H1 (cell line): ENCODE measurements at regions not wholly inside any gene's neighbourhood (a gene's known extent, or its start where the extent isn't known, plus 50 kb on each side); places are given as distances from the start of the nearest gene placed in this dataset.

ENCODE experiments used
- CTCF ChIA-PET: fragments of 300-600 bp; sonication (Branson Sonifier 250); formaldehyde crosslinking; loops from one replicate; lab custom pipeline; 2021; ENCODE audit not compliant: partially characterized antibody; lab: Charles Lee
- POLR2A ChIA-PET: fragments of 300-600 bp; sonication (Branson Sonifier 250); formaldehyde crosslinking; loops from one replicate; lab custom pipeline; 2021; ENCODE audit warnings: inconsistent platforms; ENCODE audit not compliant: partially characterized antibody; lab: Charles Lee
- DNase-seq, 2 experiments: peaks; one replicate each; pipeline versions ENCODE4 v3.0.0 to v3.0.0-alpha.2; 2010 to 2022; ENCODE audit warnings: low spot score in 2 of 2, low read depth in 1 of 2, mixed read lengths in 1 of 2
- FAIRE-seq: peaks from 2 replicates; lab custom pipeline; 2011; peaks lifted over from hg19 to GRCh38; lab: Jason Lieb, UNC
- H2AFZ ChIP-seq: 2 replicates; pipeline ENCODE4 v1.8.1; 2012; ENCODE audit warnings: low read length, inconsistent platforms
- H2AK5ac ChIP-seq: 2 replicates; pipeline ENCODE4 v1.6.1; 2013; ENCODE audit warnings: low read depth, low read length
- H2BK120ac ChIP-seq: replicated peaks from 2 replicates; pipeline ENCODE3; 2013; ENCODE audit warnings: low read depth, low read length, inconsistent platforms
- H2BK12ac ChIP-seq: 2 replicates; pipeline ENCODE4 v1.6.1; 2013; ENCODE audit warnings: low read depth, low read length
- H2BK15ac ChIP-seq: 2 replicates; pipeline ENCODE4 v1.6.1; 2013; ENCODE audit warnings: low read length
- H2BK20ac ChIP-seq: 2 replicates; pipeline ENCODE4 v1.6.1; 2013; ENCODE audit warnings: low read length
- H2BK5ac ChIP-seq: 2 replicates; pipeline ENCODE4 v1.6.1; 2013; ENCODE audit warnings: low read depth, low read length
- H3K14ac ChIP-seq: 2 replicates; pipeline ENCODE4 v1.6.1; 2013; ENCODE audit warnings: inconsistent platforms; ENCODE audit not compliant: insufficient read length
- H3K18ac ChIP-seq: 2 replicates; pipeline ENCODE4 v1.6.1; 2013; ENCODE audit warnings: low read length; ENCODE audit errors: extremely low read depth
- H3K23ac ChIP-seq: 2 replicates; pipeline ENCODE4 v1.6.1; 2013; ENCODE audit warnings: inconsistent platforms; ENCODE audit not compliant: insufficient read length
- H3K23me2 ChIP-seq: 2 replicates; pipeline ENCODE4 v1.6.1; 2013; ENCODE audit warnings: low read depth, low read length
- H3K27ac ChIP-seq: 2 replicates; pipeline ENCODE4 v1.6.1; 2011; ENCODE audit warnings: low read depth, low read length, inconsistent platforms
- H3K27me3 ChIP-seq, 4 experiments: replicated peaks in 1 of 4; 1 replicate in 1 of 4; 2 replicates in 3 of 4; pipeline versions ENCODE4 v1.6.1 to v1.8.1; 2011 to 2013; ENCODE audit warnings: low read length in 3 of 4, mild to moderate bottlenecking in 3 of 4, inconsistent platforms in 2 of 4, mixed read lengths in 2 of 4, moderate library complexity in 1 of 4; ENCODE audit not compliant: control insufficient read depth in 3 of 4, insufficient read depth in 3 of 4; ENCODE audit errors: extremely low read depth in 1 of 4
- H3K36me3 ChIP-seq, 4 experiments: 2 replicates each; pipeline versions ENCODE4 v1.6.1 to v1.8.1; 2011 to 2013; ENCODE audit warnings: mild to moderate bottlenecking in 4 of 4, low read length in 3 of 4, moderate library complexity in 2 of 4, control low read depth in 1 of 4, inconsistent platforms in 1 of 4; ENCODE audit not compliant: insufficient read depth in 4 of 4, control insufficient read depth in 2 of 4
- H3K4ac ChIP-seq: replicated peaks from 2 replicates; pipeline ENCODE3; 2013; ENCODE audit warnings: low read length, low read depth, mixed read lengths, inconsistent platforms; ENCODE audit not compliant: insufficient read length
- H3K4me1 ChIP-seq, 4 experiments: replicated peaks in 1 of 4; 1 replicate in 1 of 4; 2 replicates in 3 of 4; pipeline versions ENCODE4 v1.6.1 to v1.8.1; 2011 to 2013; ENCODE audit warnings: low read length in 3 of 4, inconsistent platforms in 2 of 4, mixed read lengths in 1 of 4; ENCODE audit not compliant: insufficient read depth in 4 of 4, control insufficient read depth in 3 of 4
- H3K4me2 ChIP-seq, 2 experiments: 2 replicates each; pipeline versions ENCODE4 v1.6.1 to v1.8.1; 2011 to 2013; ENCODE audit warnings: low read depth in 2 of 2, low read length in 2 of 2, control low read depth in 1 of 2, inconsistent platforms in 1 of 2, mild to moderate bottlenecking in 1 of 2; ENCODE audit not compliant: insufficient read depth in 1 of 2
- H3K4me3 ChIP-seq, 4 experiments: fragments of 200-600, 300-600 bp in 1 of 4; sonication (generic), shearing (Covaris generic), sonication (Bioruptor Twin) in 1 of 4; 2 replicates each; pipeline versions ENCODE4 v1.5.1 to v1.8.1; 2011 to 2016; ENCODE audit warnings: low read length in 4 of 4, low read depth in 3 of 4, control low read depth in 2 of 4, inconsistent platforms in 2 of 4, mild to moderate bottlenecking in 2 of 4, mixed read lengths in 1 of 4, moderate library complexity in 1 of 4; ENCODE audit not compliant: insufficient read depth in 2 of 4; ENCODE audit errors: extremely low read depth in 1 of 4
- H3K56ac ChIP-seq: replicated peaks from 2 replicates; pipeline ENCODE3; 2013; ENCODE audit warnings: low read depth, mild to moderate bottlenecking, mixed read lengths, low read length, inconsistent platforms; ENCODE audit not compliant: insufficient read length
- H3K79me1 ChIP-seq: 2 replicates; pipeline ENCODE4 v1.6.1; 2013; ENCODE audit warnings: low read depth, low read length, control low read depth
- H3K79me2 ChIP-seq, 2 experiments: 2 replicates each; pipeline versions ENCODE4 v1.6.1 to v1.8.1; 2012 to 2013; ENCODE audit warnings: low read length in 2 of 2, mild to moderate bottlenecking in 2 of 2, inconsistent platforms in 1 of 2; ENCODE audit not compliant: insufficient read depth in 2 of 2, control insufficient read depth in 1 of 2
- H3K9ac ChIP-seq, 4 experiments: replicated peaks in 1 of 4; 1 replicate in 1 of 4; 2 replicates in 3 of 4; pipeline versions ENCODE4 v1.6.1 to v1.8.1; 2011 to 2013; ENCODE audit warnings: low read depth in 3 of 4, low read length in 3 of 4, control low read depth in 2 of 4, mild to moderate bottlenecking in 2 of 4, moderate library complexity in 2 of 4, inconsistent platforms in 1 of 4; ENCODE audit errors: extremely low read depth in 1 of 4
- H3K9me3 ChIP-seq, 2 experiments: 2 replicates each; pipeline versions ENCODE4 v1.6.1 to v1.8.1; 2012 to 2013; ENCODE audit warnings: mild to moderate bottlenecking in 2 of 2, moderate library complexity in 2 of 2, control low read depth in 1 of 2, inconsistent platforms in 1 of 2, low read depth in 1 of 2, low read length in 1 of 2, mixed read lengths in 1 of 2; ENCODE audit not compliant: insufficient read depth in 2 of 2
- H4K20me1 ChIP-seq, 2 experiments: replicated peaks in 1 of 2; 2 replicates each; pipeline versions ENCODE3 to v1.8.1; 2011 to 2013; ENCODE audit warnings: inconsistent platforms in 2 of 2, low read length in 2 of 2, mild to moderate bottlenecking in 1 of 2; ENCODE audit not compliant: insufficient read depth in 2 of 2, control insufficient read depth in 1 of 2
- H4K5ac ChIP-seq: 2 replicates; pipeline ENCODE4 v1.6.1; 2013; ENCODE audit warnings: low read length, low read depth, mixed read lengths, inconsistent platforms; ENCODE audit not compliant: insufficient read length
- H4K8ac ChIP-seq: 2 replicates; pipeline ENCODE4 v1.8.0; 2013; ENCODE audit warnings: mild to moderate bottlenecking, moderate library complexity, low read length, inconsistent platforms; ENCODE audit not compliant: insufficient read depth; ENCODE audit errors: extremely low read depth
- H4K91ac ChIP-seq: replicated peaks from 2 replicates; pipeline ENCODE3; 2013; ENCODE audit warnings: low read length, mixed read lengths, inconsistent platforms; ENCODE audit not compliant: insufficient read length
- CBX8 ChIP-seq: fragments of 300-800, 300-1000 bp; sonication (generic); IDR thresholded peaks from 2 replicates; pipeline ENCODE4 v1.7.1; 2016; ENCODE audit warnings: low read depth, low read length, borderline replicate concordance
- CREB1 ChIP-seq: IDR thresholded peaks from 2 replicates; pipeline ENCODE4 v1.6.1; 2012; ENCODE audit warnings: inconsistent platforms
- EGR1 ChIP-seq: IDR thresholded peaks from 2 replicates; pipeline ENCODE4 v1.6.1; 2011; ENCODE audit warnings: low read depth, low read length, borderline replicate concordance
- GTF2F1 ChIP-seq: IDR thresholded peaks from 2 replicates; pipeline ENCODE4 v1.6.1; 2012; ENCODE audit warnings: low read depth, low read length, improper control_type of control experiment, borderline replicate concordance
- KDM5A ChIP-seq: fragments of 200-600 bp; IDR thresholded peaks from 2 replicates; pipeline ENCODE4 v1.7.1; 2012; ENCODE audit warnings: mild to moderate bottlenecking, low read length, inconsistent platforms, mixed read lengths
- NRF1 ChIP-seq: IDR thresholded peaks from 2 replicates; pipeline ENCODE4 v1.6.1; 2011; ENCODE audit warnings: mild to moderate bottlenecking, low read depth, low read length, improper control_type of control experiment
- RFX5 ChIP-seq: IDR thresholded peaks from 2 replicates; pipeline ENCODE4 v1.6.1; 2011; ENCODE audit warnings: low read depth, low read length, improper control_type of control experiment, borderline replicate concordance
- RXRA ChIP-seq: IDR thresholded peaks from 2 replicates; pipeline ENCODE4 v1.6.1; 2011; ENCODE audit warnings: low read depth, mild to moderate bottlenecking, low read length, moderate library complexity; ENCODE audit not compliant: insufficient read depth
- SIX5 ChIP-seq: IDR thresholded peaks from 2 replicates; pipeline ENCODE4 v1.6.1; 2011; ENCODE audit warnings: mild to moderate bottlenecking, low read depth, low read length
- SP4 ChIP-seq: IDR thresholded peaks from 2 replicates; pipeline ENCODE4 v1.6.1; 2012; ENCODE audit warnings: low read length, inconsistent platforms
- TAF1 ChIP-seq: IDR thresholded peaks from 2 replicates; pipeline ENCODE4 v1.6.1; 2011; ENCODE audit warnings: mild to moderate bottlenecking, low read depth, low read length
- TCF12 ChIP-seq: IDR thresholded peaks from 2 replicates; pipeline ENCODE4 v1.6.1; 2011; ENCODE audit warnings: low read depth, mild to moderate bottlenecking, low read length
- TEAD4 ChIP-seq: IDR thresholded peaks from 2 replicates; pipeline ENCODE4 v1.6.1; 2012; ENCODE audit warnings: low read depth, low read length, inconsistent platforms, mixed read lengths
- WGBS, 2 experiments: shearing (Covaris generic) in 1 of 2; methylation state at CpG; one replicate each; pipeline versions ENCODE4 v1.1.6 to v1.1.7; 2013 to 2015; ENCODE audit warnings: low lambda C conversion rate in 2 of 2, mixed read lengths in 2 of 2, inconsistent platforms in 1 of 2, low coverage in 1 of 2, missing lambda C conversion rate in 1 of 2; ENCODE audit not compliant: insufficient replicate concordance in 2 of 2, insufficient coverage in 1 of 2, insufficient read length in 1 of 2; ENCODE audit errors: extremely low coverage in 1 of 2, missing lambda C conversion rate in 1 of 2; 5-methylcytosine and 5-hydroxymethylcytosine counted together
- TF ChIP-seq, protein P1 (sequence below): IDR thresholded peaks from 2 replicates; pipeline ENCODE4 v1.6.1; 2011; ENCODE audit warnings: low read length, improper control_type of control experiment

DNA sequence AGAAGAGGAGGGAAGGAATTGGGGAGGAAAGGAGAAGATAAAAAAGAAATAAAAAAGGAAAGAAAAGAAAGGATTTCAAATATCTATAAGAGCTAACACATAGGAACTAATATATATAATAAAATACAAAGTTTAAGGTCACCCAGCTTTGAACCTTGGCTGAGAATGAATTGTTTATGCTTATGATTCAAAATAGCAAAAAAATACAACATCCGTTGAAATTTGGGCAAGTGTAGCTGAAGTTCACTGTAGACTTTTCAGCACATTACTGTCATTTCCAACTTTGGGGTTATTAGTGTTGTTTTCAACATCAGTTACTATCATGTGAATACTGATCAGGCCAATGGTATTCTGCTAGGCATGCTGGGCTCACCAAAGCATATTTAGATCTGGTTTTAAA is 395.2 kb upstream of the INTU start:
- H3K4me3 ChIP-seq = no peak overlapping the region
- no peak overlapping the region for H4K5ac ChIP-seq
- no peak overlapping the region for H2BK15ac ChIP-seq
- H3K27ac ChIP-seq = no peak overlapping the region
- H3K23me2 ChIP-seq = no peaks in the 10 kb centered on the region
- no peak overlapping the region for H3K56ac ChIP-seq
- no peak overlapping the region for H2AK5ac ChIP-seq
- H2BK5ac ChIP-seq = no peak overlapping the region
- no peak overlapping the region for H3K14ac ChIP-seq
- CTCF ChIA-PET = no interaction called here
- H3K79me1 ChIP-seq = no peaks in the 10 kb centered on the region
- H3K79me2 ChIP-seq = no peaks in the 10 kb centered on the region
- TF ChIP-seq, protein P1, sequence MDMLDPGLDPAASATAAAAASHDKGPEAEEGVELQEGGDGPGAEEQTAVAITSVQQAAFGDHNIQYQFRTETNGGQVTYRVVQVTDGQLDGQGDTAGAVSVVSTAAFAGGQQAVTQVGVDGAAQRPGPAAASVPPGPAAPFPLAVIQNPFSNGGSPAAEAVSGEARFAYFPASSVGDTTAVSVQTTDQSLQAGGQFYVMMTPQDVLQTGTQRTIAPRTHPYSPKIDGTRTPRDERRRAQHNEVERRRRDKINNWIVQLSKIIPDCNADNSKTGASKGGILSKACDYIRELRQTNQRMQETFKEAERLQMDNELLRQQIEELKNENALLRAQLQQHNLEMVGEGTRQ = no peak
- no peak for TF ChIP-seq TEAD4
- no peak for TF ChIP-seq SIX5
- no peak for TF ChIP-seq CBX8
- no peak for TF ChIP-seq TCF12
- no peak for TF ChIP-seq RXRA
- TF ChIP-seq SP4 = no peak
- no peak for TF ChIP-seq NRF1
- no peak for TF ChIP-seq KDM5A
- TF ChIP-seq TAF1 = no peak
- TF ChIP-seq CREB1 = no peak
- no peak for TF ChIP-seq EGR1
- no peak for TF ChIP-seq RFX5
- no peak for TF ChIP-seq GTF2F1
- FAIRE-seq = no peak
- H3K4me1 ChIP-seq = peaks cover 0 to 4% (median 0%) of the 10 kb centered on the region in 4 experiments; a peak in 1 of 7 replicates
- WGBS, 2 experiments = 92% methylated on average over 1 of the region's 1 CpG; no CpG with 5 or more reads in 1 of the 2 experiments
- no peak overlapping the region for H3K4ac ChIP-seq
- H3K23ac ChIP-seq = no peak overlapping the region
- no peaks in the 10 kb centered on the region for H3K36me3 ChIP-seq
- H2BK12ac ChIP-seq = no peak overlapping the region
- DNase-seq = no peak
- no peak overlapping the region for H4K8ac ChIP-seq
- POLR2A ChIA-PET = no interaction called here
- H3K4me2 ChIP-seq = no peak overlapping the region
- H3K18ac ChIP-seq = no peak overlapping the region
- H3K27me3 ChIP-seq = no peaks in the 10 kb centered on the region
- H3K9me3 ChIP-seq = no peaks in the 10 kb centered on the region
- no peak overlapping the region for H2BK120ac ChIP-seq
- no peak overlapping the region for H2AFZ ChIP-seq
- no peak overlapping the region for H2BK20ac ChIP-seq
- H3K9ac ChIP-seq = no peak overlapping the region
- no peaks in the 10 kb centered on the region for H4K20me1 ChIP-seq
- H4K91ac ChIP-seq = no peak overlapping the region
